ENCODE measurements at regions not wholly inside any gene's neighbourhood (a gene's known extent, or its start where the extent isn't known, plus 50 kb on each side); places are given as distances from the start of the nearest gene placed in this dataset.

- Histone ChIP-seq H3K27me3 (ENCODE audit: control insufficient read depth, insufficient read depth, low read length) (no peaks in the 10 kb centered on the region), H3K36me3 (ENCODE audit: control insufficient read depth, insufficient read depth, low read length) (no peaks in the 10 kb centered on the region), H3K9me3 (ENCODE audit: control insufficient read depth, insufficient read depth, low read length) (no peaks in the 10 kb centered on the region), H3K4me1 (ENCODE audit: control insufficient read depth, insufficient read depth, low read length) (no peaks in the 10 kb centered on the region), H3K27ac (ENCODE audit: low read depth, low read length) (no peak overlapping the region), H3K4me3 (ENCODE audit: low read depth, low read length) (no peak overlapping the region)
- peak in 1 of 6 donors; percentile 9 for DNase-seq (ENCODE audit: low read depth in 4 of 6, low spot score in 6 of 6)
- 77% methylated on average over 13 of the region's 15 CpGs for WGBS (ENCODE audit: insufficient coverage)
These were observed 512.9 kb upstream of the KLF4 start for GRCh38 chr9:108002371-108002956.

- H3K27me3 ChIP-seq (ENCODE audit: control insufficient read depth, insufficient read depth, low read length): no peaks in the 10 kb centered on the region
- 100% methylated on average over 1 of the region's 4 CpGs for WGBS (ENCODE audit: insufficient coverage)
- no peaks in the 10 kb centered on the region for H3K9me3 ChIP-seq (ENCODE audit: control insufficient read depth, insufficient read depth, low read length)
- no peak overlapping the region for H3K27ac ChIP-seq (ENCODE audit: low read depth, low read length)
- no peaks in the 10 kb centered on the region for H3K36me3 ChIP-seq (ENCODE audit: control insufficient read depth, insufficient read depth, low read length)
- no peak for DNase-seq (ENCODE audit: low read depth in 4 of 6, low spot score in 6 of 6)
- no peaks in the 10 kb centered on the region for H3K4me1 ChIP-seq (ENCODE audit: control insufficient read depth, insufficient read depth, low read length)
- no peak overlapping the region for H3K4me3 ChIP-seq (ENCODE audit: low read depth, low read length)
These were observed 511.7 kb upstream of the KLF4 start for GRCh38 chr9:108001237-108001636.

GRCh38 chr9:107999890-108000289 is 510.3 kb upstream of the KLF4 start:
- H3K27me3 ChIP-seq (ENCODE audit: control insufficient read depth, insufficient read depth, low read length): no peaks in the 10 kb centered on the region
- H3K4me1 ChIP-seq (ENCODE audit: control insufficient read depth, insufficient read depth, low read length): no peaks in the 10 kb centered on the region
- H3K9me3 ChIP-seq (ENCODE audit: control insufficient read depth, insufficient read depth, low read length): no peaks in the 10 kb centered on the region
- WGBS (ENCODE audit: insufficient coverage): no CpG with 5 or more reads among the region's 2 CpGs
- no peak for DNase-seq (ENCODE audit: low read depth in 4 of 6, low spot score in 6 of 6)
- H3K27ac ChIP-seq (ENCODE audit: low read depth, low read length): no peak overlapping the region
- H3K36me3 ChIP-seq (ENCODE audit: control insufficient read depth, insufficient read depth, low read length): no peaks in the 10 kb centered on the region
- no peak overlapping the region for H3K4me3 ChIP-seq (ENCODE audit: low read depth, low read length)

- Histone ChIP-seq H3K4me1 (ENCODE audit: control insufficient read depth, insufficient read depth, low read length) (no peaks in the 10 kb centered on the region), H3K4me3 (ENCODE audit: low read depth, low read length) (no peak overlapping the region), H3K36me3 (ENCODE audit: control insufficient read depth, insufficient read depth, low read length) (no peaks in the 10 kb centered on the region), H3K27me3 (ENCODE audit: control insufficient read depth, insufficient read depth, low read length) (no peaks in the 10 kb centered on the region), H3K9me3 (ENCODE audit: control insufficient read depth, insufficient read depth, low read length) (no peaks in the 10 kb centered on the region), H3K27ac (ENCODE audit: low read depth, low read length) (no peak overlapping the region)
- DNase-seq (ENCODE audit: low read depth in 4 of 6, low spot score in 6 of 6): peak in 1 of 6 donors; percentile 12
- WGBS (ENCODE audit: insufficient coverage): 33% methylated on average over 2 of the region's 5 CpGs
These were observed 509.4 kb upstream of the KLF4 start for GRCh38 chr9:107999011-107999410.

GRCh38 chr9:107994648-107995047 is 505.1 kb upstream of the KLF4 start:
- Histone ChIP-seq H3K4me3 (ENCODE audit: low read depth, low read length) (no peak overlapping the region), H3K9me3 (ENCODE audit: control insufficient read depth, insufficient read depth, low read length) (no peaks in the 10 kb centered on the region), H3K4me1 (ENCODE audit: control insufficient read depth, insufficient read depth, low read length) (no peaks in the 10 kb centered on the region), H3K27me3 (ENCODE audit: control insufficient read depth, insufficient read depth, low read length) (no peaks in the 10 kb centered on the region), H3K27ac (ENCODE audit: low read depth, low read length) (no peak overlapping the region), H3K36me3 (ENCODE audit: control insufficient read depth, insufficient read depth, low read length) (no peaks in the 10 kb centered on the region)
- DNase-seq (ENCODE audit: low read depth in 4 of 6, low spot score in 6 of 6): no peak
- WGBS (ENCODE audit: insufficient coverage): no CpG with 5 or more reads among the region's 2 CpGs

GRCh38 chr9:107992271-107992670 is 502.7 kb upstream of the KLF4 start:
- H3K9me3 ChIP-seq (ENCODE audit: control insufficient read depth, insufficient read depth, low read length): no peaks in the 10 kb centered on the region
- no peak for DNase-seq (ENCODE audit: low read depth in 4 of 6, low spot score in 6 of 6)
- no peak overlapping the region for H3K27ac ChIP-seq (ENCODE audit: low read depth, low read length)
- no peaks in the 10 kb centered on the region for H3K4me1 ChIP-seq (ENCODE audit: control insufficient read depth, insufficient read depth, low read length)
- 80% methylated on average over 1 of the region's 2 CpGs for WGBS (ENCODE audit: insufficient coverage)
- no peaks in the 10 kb centered on the region for H3K36me3 ChIP-seq (ENCODE audit: control insufficient read depth, insufficient read depth, low read length)
- H3K27me3 ChIP-seq (ENCODE audit: control insufficient read depth, insufficient read depth, low read length): no peaks in the 10 kb centered on the region
- H3K4me3 ChIP-seq (ENCODE audit: low read depth, low read length): no peak overlapping the region

- DNase-seq (ENCODE audit: low read depth in 4 of 6, low spot score in 6 of 6): no peak
- no peaks in the 10 kb centered on the region for H3K9me3 ChIP-seq (ENCODE audit: control insufficient read depth, insufficient read depth, low read length)
- no peaks in the 10 kb centered on the region for H3K36me3 ChIP-seq (ENCODE audit: control insufficient read depth, insufficient read depth, low read length)
- H3K27me3 ChIP-seq (ENCODE audit: control insufficient read depth, insufficient read depth, low read length): no peaks in the 10 kb centered on the region
- H3K4me3 ChIP-seq (ENCODE audit: low read depth, low read length): no peak overlapping the region
- H3K4me1 ChIP-seq (ENCODE audit: control insufficient read depth, insufficient read depth, low read length): no peaks in the 10 kb centered on the region
- WGBS (ENCODE audit: insufficient coverage): 88% methylated on average over 2 of the region's 4 CpGs
- no peak overlapping the region for H3K27ac ChIP-seq (ENCODE audit: low read depth, low read length)
These were observed 502.0 kb upstream of the KLF4 start for GRCh38 chr9:107991581-107991980.

- Histone ChIP-seq H3K36me3 (ENCODE audit: control insufficient read depth, insufficient read depth, low read length) (no peaks in the 10 kb centered on the region), H3K4me1 (ENCODE audit: control insufficient read depth, insufficient read depth, low read length) (no peaks in the 10 kb centered on the region), H3K9me3 (ENCODE audit: control insufficient read depth, insufficient read depth, low read length) (no peaks in the 10 kb centered on the region), H3K4me3 (ENCODE audit: low read depth, low read length) (no peak overlapping the region), H3K27me3 (ENCODE audit: control insufficient read depth, insufficient read depth, low read length) (no peaks in the 10 kb centered on the region), H3K27ac (ENCODE audit: low read depth, low read length) (no peak overlapping the region)
- 83% methylated on average over 1 of the region's 2 CpGs for WGBS (ENCODE audit: insufficient coverage)
- DNase-seq (ENCODE audit: low read depth in 4 of 6, low spot score in 6 of 6): no peak
These were observed 500.0 kb upstream of the KLF4 start for GRCh38 chr9:107989544-107989943.

GRCh38 chr9:107989099-107989498 is 499.5 kb upstream of the KLF4 start:
- Histone ChIP-seq H3K9me3 (ENCODE audit: control insufficient read depth, insufficient read depth, low read length) (no peaks in the 10 kb centered on the region), H3K36me3 (ENCODE audit: control insufficient read depth, insufficient read depth, low read length) (no peaks in the 10 kb centered on the region), H3K4me3 (ENCODE audit: low read depth, low read length) (no peak overlapping the region), H3K27ac (ENCODE audit: low read depth, low read length) (no peak overlapping the region), H3K27me3 (ENCODE audit: control insufficient read depth, insufficient read depth, low read length) (no peaks in the 10 kb centered on the region), H3K4me1 (ENCODE audit: control insufficient read depth, insufficient read depth, low read length) (no peaks in the 10 kb centered on the region)
- WGBS (ENCODE audit: insufficient coverage): 44% methylated on average over 4 of the region's 4 CpGs
- DNase-seq (ENCODE audit: low read depth in 4 of 6, low spot score in 6 of 6): no peak

GRCh38 chr9:107984956-107985355 is 495.4 kb upstream of the KLF4 start:
- 100% methylated on average over 1 of the region's 2 CpGs for WGBS (ENCODE audit: insufficient coverage)

More at GRCh38 chr9:107984956-107985355, 495.4 kb upstream of the KLF4 start:
- H3K27ac ChIP-seq (ENCODE audit: low read depth, low read length): no peak overlapping the region
- no peaks in the 10 kb centered on the region for H3K9me3 ChIP-seq (ENCODE audit: control insufficient read depth, insufficient read depth, low read length)
- DNase-seq (ENCODE audit: low read depth in 4 of 6, low spot score in 6 of 6): no peak
- no peaks in the 10 kb centered on the region for H3K36me3 ChIP-seq (ENCODE audit: control insufficient read depth, insufficient read depth, low read length)
- H3K27me3 ChIP-seq (ENCODE audit: control insufficient read depth, insufficient read depth, low read length): no peaks in the 10 kb centered on the region
- H3K4me1 ChIP-seq (ENCODE audit: control insufficient read depth, insufficient read depth, low read length): no peaks in the 10 kb centered on the region
- no peak overlapping the region for H3K4me3 ChIP-seq (ENCODE audit: low read depth, low read length)
